SK-N-SH (cell line): ENCODE measurements at regions not wholly inside any gene's neighbourhood (a gene's known extent, or its start where the extent isn't known, plus 50 kb on each side); places are given as distances from the start of the nearest gene placed in this dataset.
"Not testable (repeated sequence)": the region's sequence is repeated elsewhere in the genome, so short reads cannot be mapped to it uniquely, and the experiment has no call there.

ENCODE experiments used
- CTCF ChIA-PET: fragments of 300-600, 350-600 bp; formaldehyde crosslinking; extraction: SDS; loops from one replicate; lab custom pipeline; 2021; lab: Yijun Ruan, JAX
- POLR2A ChIA-PET: fragments of 350-600 bp; sonication (Branson Sonifier 250); formaldehyde crosslinking; extraction: SDS; loops from one replicate; lab custom pipeline; 2020; ENCODE audit warnings: antibody characterized with exemption, inconsistent platforms; lab: Yijun Ruan, JAX
- DNase-seq: peaks from one replicate; pipeline ENCODE4 v3.0.0; 2012
- H2AFZ ChIP-seq: fragments of 200-600 bp; sonication (generic); 2 replicates; pipeline ENCODE4 v1.8.1; 2016; ENCODE audit warnings: antibody characterized with exemption, mild to moderate bottlenecking, low read depth
- H3F3A ChIP-seq: fragments of 200-600 bp; sonication (generic); replicated peaks from 2 replicates; pipeline ENCODE3; 2016; ENCODE audit warnings: antibody characterized with exemption, mild to moderate bottlenecking; ENCODE audit not compliant: insufficient read depth
- H3K27ac ChIP-seq, 2 experiments: fragments of 200-500 bp in 1 of 2; fragments of 200-600 bp in 1 of 2; sonication (Bioruptor generic) in 1 of 2; sonication (generic), shearing (Covaris generic) in 1 of 2; 2 replicates each; pipeline versions ENCODE4 v1.5.1 to v1.6.1; 2014 to 2016; ENCODE audit warnings: low read depth in 2 of 2, inconsistent platforms in 1 of 2, low read length in 1 of 2, mild to moderate bottlenecking in 1 of 2, mixed read lengths in 1 of 2
- H3K27me3 ChIP-seq: fragments of 200-600 bp; sonication (generic), shearing (Covaris generic); 2 replicates; pipeline ENCODE4 v1.6.1; 2016; ENCODE audit warnings: mixed run types; ENCODE audit not compliant: insufficient read depth
- H3K36me3 ChIP-seq, 2 experiments: fragments of 200-500 bp in 1 of 2; fragments of 200-600 bp in 1 of 2; sonication (Bioruptor generic) in 1 of 2; sonication (generic) in 1 of 2; replicated peaks in 1 of 2; 2 replicates each; pipeline versions ENCODE3 to v1.5.1; 2014 to 2016; ENCODE audit warnings: low read length in 1 of 2, mild to moderate bottlenecking in 1 of 2; ENCODE audit not compliant: insufficient read depth in 2 of 2, control insufficient read depth in 1 of 2
- H3K4me1 ChIP-seq, 2 experiments: fragments of 200-500 bp in 1 of 2; fragments of 200-600 bp in 1 of 2; sonication (Bioruptor generic) in 1 of 2; sonication (generic), shearing (Covaris generic) in 1 of 2; 2 replicates each; pipeline versions ENCODE4 v1.5.1 to v1.6.1; 2014 to 2016; ENCODE audit warnings: low read depth in 1 of 2, low read length in 1 of 2, mixed run types in 1 of 2; ENCODE audit not compliant: insufficient read depth in 2 of 2, control insufficient read depth in 1 of 2
- H3K4me2 ChIP-seq: fragments of 200-600 bp; sonication (generic), shearing (Covaris generic); 2 replicates; pipeline ENCODE4 v1.6.1; 2017; ENCODE audit warnings: mixed run types
- H3K4me3 ChIP-seq, 2 experiments: fragments of 200-500 bp in 1 of 2; fragments of 200-600 bp in 1 of 2; sonication (Bioruptor generic) in 1 of 2; sonication (generic), shearing (Covaris generic) in 1 of 2; 2 replicates each; pipeline versions ENCODE4 v1.5.1 to v1.8.1; 2014 to 2016; ENCODE audit warnings: low read depth in 2 of 2, inconsistent platforms in 1 of 2, low read length in 1 of 2, mild to moderate bottlenecking in 1 of 2, mixed read lengths in 1 of 2, moderate library complexity in 1 of 2
- H3K79me2 ChIP-seq: fragments of 200-600 bp; sonication (generic); 2 replicates; pipeline ENCODE4 v1.8.1; 2017; ENCODE audit warnings: mild to moderate bottlenecking; ENCODE audit not compliant: insufficient read depth
- H3K9ac ChIP-seq: fragments of 200-600 bp; sonication (generic); 2 replicates; pipeline ENCODE4 v1.6.1; 2017; ENCODE audit warnings: mixed run types
- H3K9me2 ChIP-seq: fragments of 200-600 bp; sonication (generic); 2 replicates; pipeline ENCODE4 v1.6.1; 2017; ENCODE audit warnings: mixed run types
- H3K9me3 ChIP-seq: fragments of 200-600 bp; sonication (generic); 2 replicates; pipeline ENCODE4 v1.6.1; 2017; ENCODE audit warnings: mixed run types, mild to moderate bottlenecking, moderate library complexity
- H4K20me1 ChIP-seq: fragments of 200-600 bp; sonication (generic); 2 replicates; pipeline ENCODE4 v1.6.1; 2017; ENCODE audit warnings: mild to moderate bottlenecking, mixed run types; ENCODE audit not compliant: insufficient read depth
- ELF1 ChIP-seq: IDR thresholded peaks from 2 replicates; pipeline ENCODE4 v1.4.0; 2012
- GABPA ChIP-seq: IDR thresholded peaks from 2 replicates; pipeline ENCODE4 v1.4.0; 2012; ENCODE audit warnings: low read depth, mild to moderate bottlenecking
- MEF2A ChIP-seq: IDR thresholded peaks from 2 replicates; pipeline ENCODE4 v1.4.0; 2012; ENCODE audit warnings: low read depth, borderline replicate concordance
- MXI1 ChIP-seq: IDR thresholded peaks from 2 replicates; pipeline ENCODE4 v1.6.1; 2012; ENCODE audit warnings: mild to moderate bottlenecking, low read depth, low read length, improper control_type of control experiment
- NFIC ChIP-seq: IDR thresholded peaks from 2 replicates; pipeline ENCODE4 v1.4.0; 2012; ENCODE audit warnings: borderline replicate concordance
- RAD21 ChIP-seq: IDR thresholded peaks from 2 replicates; pipeline ENCODE4 v1.6.1; 2012; ENCODE audit warnings: mild to moderate bottlenecking, low read length
- TCF12 ChIP-seq: IDR thresholded peaks from 2 replicates; pipeline ENCODE4 v1.4.0; 2012
- whole genome bisulfite sequencing: methylation state at CpG from one replicate; pipeline ENCODE4 v1.1.6; 2017; ENCODE audit warnings: low lambda C conversion rate; 5-methylcytosine and 5-hydroxymethylcytosine counted together
- TF ChIP-seq, protein P1 (sequence below): IDR thresholded peaks from 2 replicates; pipeline ENCODE4 v1.4.0; 2012; ENCODE audit warnings: low read depth, borderline replicate concordance

GRCh38 chr13:24931450-24932251 is 164.3 kb upstream of the PABPC3 start:
- no peaks in the 10 kb centered on the region; the same call in 1 of the 2 replicates for H3K27me3 ChIP-seq
- no peak overlapping the region for H3K4me3 ChIP-seq
- H4K20me1 ChIP-seq, result no peaks in the 10 kb centered on the region
- H3K9ac ChIP-seq, result no peak overlapping the region
- no peaks in the 10 kb centered on the region for H3K9me2 ChIP-seq
- CTCF ChIA-PET, result no interaction called here
- H3K27ac ChIP-seq, result no peak overlapping the region
- H2AFZ ChIP-seq, result no peak overlapping the region
- no peaks in the 10 kb centered on the region for H3F3A ChIP-seq
- no peaks in the 10 kb centered on the region for H3K4me1 ChIP-seq
- H3K4me2 ChIP-seq, result no peak overlapping the region
- no peaks in the 10 kb centered on the region for H3K79me2 ChIP-seq
- TF ChIP-seq TCF12 (no peak), MEF2A (no peak), ELF1 (no peak), MXI1 (no peak), RAD21 (no peak), GABPA (no peak), NFIC (no peak)
- TF ChIP-seq, protein P1, sequence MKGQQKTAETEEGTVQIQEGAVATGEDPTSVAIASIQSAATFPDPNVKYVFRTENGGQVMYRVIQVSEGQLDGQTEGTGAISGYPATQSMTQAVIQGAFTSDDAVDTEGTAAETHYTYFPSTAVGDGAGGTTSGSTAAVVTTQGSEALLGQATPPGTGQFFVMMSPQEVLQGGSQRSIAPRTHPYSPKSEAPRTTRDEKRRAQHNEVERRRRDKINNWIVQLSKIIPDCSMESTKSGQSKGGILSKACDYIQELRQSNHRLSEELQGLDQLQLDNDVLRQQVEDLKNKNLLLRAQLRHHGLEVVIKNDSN, result no peak
- TF ChIP-seq, all 33 proteins: peak for 0
- POLR2A ChIA-PET, result no interaction called here
- no peaks in the 10 kb centered on the region for H3K36me3 ChIP-seq
- no peak for DNase-seq
- no peaks in the 10 kb centered on the region for H3K9me3 ChIP-seq
- WGBS, result 74% methylated on average over 31 of the region's 31 CpGs

DNA sequence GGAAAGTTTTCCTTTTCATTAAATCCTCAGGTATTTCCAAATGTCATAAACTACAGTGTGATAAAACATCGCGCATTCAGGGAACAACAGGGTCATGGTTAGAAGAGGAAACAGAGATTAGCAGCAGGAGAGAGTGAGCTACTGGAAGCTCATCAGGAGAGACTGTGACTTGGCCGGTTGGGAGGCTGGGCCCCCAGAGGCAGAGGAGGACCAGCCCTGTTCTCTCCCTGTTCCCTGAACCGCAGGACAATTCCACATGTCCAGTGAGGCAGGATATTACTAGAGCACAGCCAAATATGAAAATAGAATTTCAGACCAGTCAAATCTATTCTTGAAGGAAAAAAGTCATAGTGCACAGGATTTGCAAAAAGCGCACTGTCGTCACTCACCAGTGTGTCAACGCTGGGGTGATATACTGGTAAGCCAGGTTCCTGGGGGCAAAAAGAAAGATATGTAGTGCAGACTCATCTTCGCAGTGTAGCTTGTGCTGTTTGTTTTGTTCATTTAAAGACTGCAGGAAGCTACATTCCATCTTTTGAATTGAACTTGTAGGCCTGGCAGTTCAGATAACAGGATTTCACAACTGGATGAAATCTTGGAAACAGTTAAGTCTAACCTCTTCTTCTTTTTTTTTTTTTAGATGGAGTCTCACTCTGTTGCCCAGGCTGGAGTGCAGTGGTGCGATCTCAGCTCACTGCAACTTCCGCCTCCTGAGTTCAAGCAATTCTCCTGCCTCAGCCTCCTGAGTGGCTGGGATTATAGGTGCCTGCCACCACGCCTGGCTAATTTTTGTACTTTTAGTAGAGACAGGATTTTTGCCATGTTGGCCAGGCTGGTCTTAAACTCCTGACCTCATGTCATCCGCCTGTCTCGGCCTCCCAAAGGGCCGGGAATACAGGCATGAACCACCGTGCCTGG is 162.6 kb upstream of the PABPC3 start:
- H3K9me3 ChIP-seq, H3K27ac ChIP-seq, H3K4me1 ChIP-seq, H3K27me3 ChIP-seq, H4K20me1 ChIP-seq, H3K79me2 ChIP-seq, H3K9me2 ChIP-seq, CTCF ChIA-PET, DNase-seq, H3K9ac ChIP-seq, H3K4me3 ChIP-seq, H3K4me2 ChIP-seq, POLR2A ChIA-PET, H3K36me3 ChIP-seq, H2AFZ ChIP-seq, H3F3A ChIP-seq: not testable (repeated sequence)
- 86% methylated on average over 15 of the region's 15 CpGs for WGBS

GRCh38 chr13:24934024-24934385 is 161.9 kb upstream of the PABPC3 start:
- H4K20me1 ChIP-seq, H3K4me3 ChIP-seq, H3K9me3 ChIP-seq, H3K27ac ChIP-seq, CTCF ChIA-PET, H3K79me2 ChIP-seq, H3K27me3 ChIP-seq, H3K9ac ChIP-seq, POLR2A ChIA-PET, H3K4me2 ChIP-seq, DNase-seq, H3K36me3 ChIP-seq, H3K9me2 ChIP-seq, H3K4me1 ChIP-seq, H2AFZ ChIP-seq, H3F3A ChIP-seq: not testable (repeated sequence)
- 58% methylated on average over 4 of the region's 4 CpGs for WGBS
